ENCODE measurements at regions not wholly inside any gene's neighbourhood (a gene's known extent, or its start where the extent isn't known, plus 50 kb on each side); places are given as distances from the start of the nearest gene placed in this dataset.

DNA sequence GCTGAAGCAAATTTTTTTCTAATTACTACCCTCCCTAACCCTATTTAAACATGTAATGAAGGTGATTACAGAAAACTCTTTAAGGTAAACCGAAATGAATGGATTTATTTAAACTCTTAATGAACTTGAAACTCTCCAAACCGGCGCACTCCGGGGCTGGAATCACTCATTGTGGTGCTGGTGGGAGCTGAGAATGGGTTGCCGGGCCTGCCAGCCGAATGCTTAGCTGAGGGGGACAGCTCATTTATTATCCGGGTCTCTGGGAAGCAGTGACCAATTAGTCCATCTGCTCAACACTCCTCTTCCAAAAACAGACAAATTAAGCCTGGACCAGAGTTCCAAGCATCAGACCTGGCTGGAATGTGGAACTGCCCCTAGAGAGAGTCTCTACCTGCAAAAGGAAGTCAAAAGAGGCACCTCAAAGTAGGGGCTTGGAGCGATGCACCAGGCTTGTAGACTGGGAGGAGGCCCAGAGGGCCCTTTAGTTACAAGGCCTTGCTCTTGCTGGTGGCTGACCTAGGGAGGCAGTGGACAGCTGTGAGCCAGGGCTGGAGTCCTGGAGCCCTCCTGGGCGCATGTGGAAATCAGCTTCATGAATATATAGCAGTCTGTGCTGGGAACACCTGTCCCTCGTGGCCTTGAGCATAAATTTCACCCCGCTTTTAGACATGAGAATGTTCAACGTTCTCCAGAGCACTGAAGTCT is 320.7 kb downstream of the AJAP1 start:
- H3K4me3 ChIP-seq (ENCODE audit: low read length): no peak overlapping the region
- no peak for DNase-seq (ENCODE audit: low read depth)
- TF ChIP-seq, protein P1, sequence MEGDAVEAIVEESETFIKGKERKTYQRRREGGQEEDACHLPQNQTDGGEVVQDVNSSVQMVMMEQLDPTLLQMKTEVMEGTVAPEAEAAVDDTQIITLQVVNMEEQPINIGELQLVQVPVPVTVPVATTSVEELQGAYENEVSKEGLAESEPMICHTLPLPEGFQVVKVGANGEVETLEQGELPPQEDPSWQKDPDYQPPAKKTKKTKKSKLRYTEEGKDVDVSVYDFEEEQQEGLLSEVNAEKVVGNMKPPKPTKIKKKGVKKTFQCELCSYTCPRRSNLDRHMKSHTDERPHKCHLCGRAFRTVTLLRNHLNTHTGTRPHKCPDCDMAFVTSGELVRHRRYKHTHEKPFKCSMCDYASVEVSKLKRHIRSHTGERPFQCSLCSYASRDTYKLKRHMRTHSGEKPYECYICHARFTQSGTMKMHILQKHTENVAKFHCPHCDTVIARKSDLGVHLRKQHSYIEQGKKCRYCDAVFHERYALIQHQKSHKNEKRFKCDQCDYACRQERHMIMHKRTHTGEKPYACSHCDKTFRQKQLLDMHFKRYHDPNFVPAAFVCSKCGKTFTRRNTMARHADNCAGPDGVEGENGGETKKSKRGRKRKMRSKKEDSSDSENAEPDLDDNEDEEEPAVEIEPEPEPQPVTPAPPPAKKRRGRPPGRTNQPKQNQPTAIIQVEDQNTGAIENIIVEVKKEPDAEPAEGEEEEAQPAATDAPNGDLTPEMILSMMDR (IDR thresholded peaks at IDR 0.05; ENCODE audit: insufficient read depth, low read depth, low read length, missing control alignments): no peak

DNA sequence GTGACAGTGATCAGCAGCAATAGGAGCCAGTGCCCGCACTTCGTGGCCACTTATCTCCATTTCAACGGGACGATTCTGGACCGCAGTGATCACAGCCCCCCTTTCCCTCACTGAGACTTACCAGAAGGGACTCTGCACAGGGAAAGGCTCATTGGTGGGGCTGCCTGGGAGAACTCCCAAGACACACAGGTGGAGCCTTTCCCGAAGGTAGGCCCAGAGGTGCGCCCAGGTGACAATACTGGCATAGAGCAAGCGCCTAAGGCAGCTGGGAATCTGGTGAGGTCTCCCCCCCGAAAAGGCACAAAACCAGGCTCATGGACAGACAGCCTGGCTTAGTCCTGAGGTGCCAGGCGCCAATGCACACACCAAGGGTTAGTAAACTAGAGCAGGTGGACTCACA is 318.9 kb downstream of the AJAP1 start:
- H3K4me3 ChIP-seq (ENCODE audit: low read length): no peak overlapping the region
- DNase-seq (ENCODE audit: low read depth): no peak
- TF ChIP-seq, protein P1 (IDR thresholded peaks at IDR 0.05; ENCODE audit: insufficient read depth, low read depth, low read length, missing control alignments): no peak

DNA sequence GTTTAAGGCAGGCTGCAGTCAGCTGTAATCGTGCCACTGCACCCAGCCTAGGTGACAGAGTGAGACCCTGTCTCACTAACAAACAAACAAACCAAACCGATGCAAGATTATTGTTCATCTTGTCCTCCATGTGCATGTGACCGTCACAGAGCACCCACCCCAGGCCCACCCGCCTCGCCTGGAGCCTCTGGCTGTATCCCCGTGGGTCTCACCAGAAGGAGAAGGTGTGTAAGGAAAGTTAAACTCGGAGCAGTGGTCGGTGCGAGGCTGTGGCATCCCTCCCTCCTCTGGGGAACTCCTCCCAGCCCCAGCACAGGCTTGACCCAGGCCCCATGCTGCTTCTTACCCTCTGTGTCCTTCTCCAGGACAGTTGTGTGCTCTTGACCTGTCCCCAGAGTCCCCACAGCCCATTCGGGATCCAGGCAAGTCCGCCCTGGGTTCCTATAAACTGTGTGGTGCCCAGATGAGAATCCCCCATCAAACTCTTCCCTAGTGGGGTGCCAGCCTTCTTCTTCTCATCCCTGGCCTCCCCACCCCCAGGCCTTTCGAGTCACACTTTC is 318.4 kb downstream of the AJAP1 start:
- TF ChIP-seq, protein P1 (IDR thresholded peaks at IDR 0.05; ENCODE audit: insufficient read depth, low read depth, low read length, missing control alignments): no peak
- DNase-seq (ENCODE audit: low read depth): no peak
- no peak overlapping the region for H3K4me3 ChIP-seq (ENCODE audit: low read length)

DNA sequence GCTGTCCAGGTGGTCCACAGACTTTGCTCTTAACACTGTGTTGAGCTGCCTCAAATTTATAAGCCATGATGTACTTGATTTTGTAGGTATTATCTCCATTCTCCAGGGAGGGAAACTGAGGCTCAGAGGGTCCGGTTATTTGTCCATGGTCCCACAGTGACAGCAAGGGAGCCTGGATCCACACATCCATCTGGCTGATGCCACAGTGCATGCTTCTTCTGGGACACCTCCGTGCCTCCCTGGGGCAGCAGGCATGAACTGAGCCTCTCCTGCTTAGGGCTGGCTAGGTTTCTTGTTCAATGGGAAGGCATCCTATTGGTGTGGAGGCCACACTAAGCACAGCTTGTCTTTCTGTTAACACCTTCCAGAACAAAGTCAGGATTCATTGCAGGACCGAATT is 317.3 kb downstream of the AJAP1 start:
- no peak for DNase-seq (ENCODE audit: low read depth)
- H3K4me3 ChIP-seq (ENCODE audit: low read length): no peak overlapping the region
- TF ChIP-seq, protein P1 (IDR thresholded peaks at IDR 0.05; ENCODE audit: insufficient read depth, low read depth, low read length, missing control alignments): no peak

DNA sequence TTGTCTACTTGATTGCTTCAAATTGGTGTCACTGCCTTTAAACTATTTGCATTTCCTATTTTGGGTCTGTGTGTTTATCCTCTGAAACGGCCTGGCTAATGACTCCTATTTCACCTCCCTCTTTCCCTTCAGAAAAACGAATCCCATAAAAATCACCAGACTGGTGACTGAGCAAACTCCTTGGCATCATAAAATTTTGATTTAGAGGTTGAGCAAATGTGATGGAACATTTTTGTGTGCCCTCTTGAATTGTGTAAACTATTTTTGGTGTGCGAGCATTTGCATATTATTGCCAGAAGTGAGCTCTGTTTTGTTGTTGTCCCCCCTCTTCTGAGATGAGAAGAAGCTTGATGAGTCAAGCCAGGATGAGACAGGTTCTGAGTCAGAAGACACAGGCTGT is 316.1 kb downstream of the AJAP1 start:
- H3K4me3 ChIP-seq (ENCODE audit: low read length): no peak overlapping the region
- TF ChIP-seq, protein P1 (IDR thresholded peaks at IDR 0.05; ENCODE audit: insufficient read depth, low read depth, low read length, missing control alignments): no peak
- no peak for DNase-seq (ENCODE audit: low read depth)

DNA sequence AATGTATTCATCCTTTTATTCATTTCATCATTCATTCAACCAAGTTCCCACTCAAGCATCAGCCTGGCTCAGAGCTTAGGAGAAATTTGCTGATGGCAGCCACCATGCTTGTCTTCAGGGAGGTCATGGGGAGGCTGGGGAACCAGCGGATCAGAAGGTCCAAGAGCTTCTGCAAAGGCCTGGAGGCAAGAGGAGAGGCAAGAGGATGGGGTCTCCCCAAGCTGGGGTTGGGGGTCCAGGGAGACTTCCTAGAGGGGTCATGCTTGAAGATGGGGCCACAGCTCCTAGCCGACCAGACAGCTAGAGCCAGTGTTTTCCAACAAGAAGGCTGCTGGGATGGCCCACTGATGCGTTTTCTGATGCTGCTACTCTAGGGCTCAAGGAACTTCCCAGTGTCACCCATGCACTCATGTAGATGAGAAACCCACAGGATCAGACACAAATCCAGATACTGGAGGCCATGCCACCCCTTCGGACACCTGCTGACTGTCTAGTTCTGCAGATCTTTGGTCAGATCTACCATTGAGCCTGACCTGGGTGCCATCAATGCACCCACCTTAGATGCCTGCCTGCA is 315.2 kb downstream of the AJAP1 start:
- no peak for DNase-seq (ENCODE audit: low read depth)
- TF ChIP-seq, protein P1 (IDR thresholded peaks at IDR 0.05; ENCODE audit: insufficient read depth, low read depth, low read length, missing control alignments): no peak
- no peak overlapping the region for H3K4me3 ChIP-seq (ENCODE audit: low read length)
